HK-2 (cell line): ENCODE measurements at regions not wholly inside any gene's neighbourhood (a gene's known extent, or its start where the extent isn't known, plus 50 kb on each side); places are given as distances from the start of the nearest gene placed in this dataset.

ENCODE experiments used
- DNase-seq: peaks from one replicate; pipeline ENCODE4 v3.0.0-alpha.2; 2018; ENCODE audit not compliant: unreplicated experiment

DNA sequence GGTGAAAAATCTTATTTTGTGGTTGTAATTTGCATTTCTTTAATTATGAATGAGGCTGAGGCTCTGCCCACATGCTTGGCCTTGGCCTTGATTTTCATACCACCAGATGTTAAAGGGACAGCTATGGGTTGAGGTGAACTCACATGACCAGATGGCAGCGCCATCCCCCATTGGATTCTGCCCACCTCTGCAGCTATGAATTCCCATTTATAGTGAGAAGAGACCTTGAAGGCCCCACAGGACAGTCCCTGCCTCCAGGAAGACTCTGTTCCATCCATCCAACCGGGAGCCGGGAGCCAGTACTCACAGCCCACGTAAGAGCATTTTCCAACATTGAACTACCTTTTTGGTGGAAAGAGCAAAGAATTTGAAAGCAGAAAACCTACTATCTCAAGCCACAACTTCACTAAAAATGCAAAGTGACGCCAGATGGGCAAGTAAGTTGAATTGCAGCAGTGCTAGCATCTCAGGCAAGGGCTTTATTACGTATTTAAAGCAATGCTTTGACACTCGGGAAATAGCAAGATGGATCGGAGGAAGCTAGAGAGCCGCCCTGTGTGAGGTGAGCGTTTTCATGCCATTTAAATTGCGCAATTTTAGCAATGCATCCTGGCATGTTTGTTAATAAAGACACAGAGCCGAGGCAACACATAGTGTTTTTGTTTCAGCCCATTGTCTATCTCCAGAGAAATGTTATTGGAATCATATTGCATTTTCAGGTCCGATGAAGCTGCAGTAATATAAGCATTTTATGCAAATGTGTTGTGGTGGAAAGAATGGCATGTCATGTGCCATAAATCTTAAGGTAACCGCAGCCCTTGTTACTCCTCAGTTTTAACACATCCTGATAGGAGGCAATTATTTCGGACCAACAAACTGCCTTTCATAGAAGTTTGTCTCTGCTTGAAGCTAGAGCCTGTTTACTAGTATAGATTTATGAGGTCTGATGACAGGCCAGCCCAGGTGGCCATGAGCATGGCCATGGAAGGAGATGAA is 273.4 kb upstream of the TNRC6C start:
- DNase-seq = no peak

DNA sequence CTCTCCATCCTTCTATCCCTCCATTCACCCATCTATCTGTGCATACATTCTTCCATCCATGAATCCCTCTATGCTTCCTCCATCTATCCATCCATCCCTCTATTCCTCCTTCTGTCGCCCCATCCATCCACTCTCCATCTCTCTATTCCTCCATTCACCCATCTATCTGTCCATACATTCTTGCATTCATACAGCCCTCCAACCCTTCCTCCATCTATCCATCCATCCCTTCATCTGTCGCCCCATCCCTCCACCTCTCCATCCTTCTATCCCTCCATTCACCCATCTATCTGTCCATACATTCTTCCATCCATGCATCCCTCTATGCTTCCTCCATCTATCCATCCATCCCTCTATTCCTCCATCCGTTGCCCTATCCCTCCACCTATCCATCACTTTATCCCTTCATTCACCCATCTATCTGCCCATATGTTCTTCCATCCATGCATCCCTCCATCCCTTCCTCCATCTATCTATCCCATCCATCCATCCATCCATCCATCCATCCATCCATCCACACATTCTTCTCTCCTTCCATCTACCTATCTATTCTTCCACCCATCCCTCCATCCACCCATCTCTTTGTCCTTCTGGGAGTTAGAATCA is 272.5 kb upstream of the TNRC6C start:
- DNase-seq = no peak

- no peak for DNase-seq
These were observed 271.6 kb upstream of the TNRC6C start for GRCh38 chr17:77686903-77687302.

GRCh38 chr17:77687417-77687816 is 271.1 kb upstream of the TNRC6C start:
- no peak for DNase-seq

- DNase-seq = no peak
These were observed 270.6 kb upstream of the TNRC6C start for GRCh38 chr17:77687921-77688320.

GRCh38 chr17:77688369-77688768 is 270.1 kb upstream of the TNRC6C start:
- DNase-seq = no peak

- no peak for DNase-seq
These were observed 268.0 kb upstream of the TNRC6C start for GRCh38 chr17:77690271-77691161.

GRCh38 chr17:77691216-77692085 is 267.1 kb upstream of the TNRC6C start:
- DNase-seq = no peak

GRCh38 chr17:77692571-77693161 is 265.8 kb upstream of the TNRC6C start:
- DNase-seq = no peak

GRCh38 chr17:77693301-77693700 is 265.2 kb upstream of the TNRC6C start:
- DNase-seq = no peak

GRCh38 chr17:77693776-77694175 is 264.7 kb upstream of the TNRC6C start:
- DNase-seq = no peak

DNA sequence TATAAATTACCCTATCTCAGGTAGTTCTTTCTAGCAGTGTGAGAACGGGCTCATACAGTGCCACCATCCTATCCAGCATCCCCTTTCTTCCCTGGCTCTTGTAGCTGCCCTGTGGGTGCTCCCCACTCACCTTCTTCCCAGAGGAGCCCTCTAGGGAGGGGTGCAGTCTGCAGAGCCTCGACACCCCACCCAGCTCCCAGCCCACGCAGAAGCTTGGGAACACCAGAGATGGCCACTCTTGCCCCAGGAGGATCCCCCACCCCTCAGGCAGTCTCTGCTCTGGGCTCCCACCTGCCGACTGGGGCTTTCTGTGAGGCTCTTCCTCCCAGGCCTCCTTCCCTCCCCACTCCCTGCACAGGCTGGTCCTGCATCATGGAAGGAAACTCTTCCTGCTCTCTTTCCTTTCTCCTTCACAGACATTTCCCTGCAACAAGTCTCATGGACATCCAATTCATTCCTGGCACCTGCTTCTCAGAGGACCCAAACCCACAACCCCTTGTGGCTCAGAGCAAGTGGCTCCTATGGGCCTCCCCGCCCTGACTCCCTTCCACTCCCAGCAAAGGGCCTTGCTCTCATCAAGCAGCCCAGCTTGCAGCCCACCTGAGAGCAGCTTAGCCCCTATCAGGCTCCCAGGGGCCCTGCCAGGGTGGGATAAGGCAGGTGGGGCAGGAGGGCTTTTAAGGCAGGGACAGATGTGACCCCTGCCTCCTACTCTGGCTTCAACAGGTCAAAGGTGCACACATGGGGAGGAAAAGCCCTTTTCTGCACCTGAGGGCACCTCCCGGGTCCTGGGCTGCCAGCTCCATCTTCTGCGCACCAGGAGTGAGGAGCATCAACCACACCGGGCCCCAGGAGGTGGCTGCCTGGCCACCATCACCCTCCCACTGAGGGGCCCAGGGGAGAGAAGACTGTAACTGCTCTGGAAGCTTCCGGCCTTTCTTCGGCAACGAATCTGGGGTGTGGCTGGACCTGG is 263.8 kb upstream of the TNRC6C start:
- no peak for DNase-seq

DNA sequence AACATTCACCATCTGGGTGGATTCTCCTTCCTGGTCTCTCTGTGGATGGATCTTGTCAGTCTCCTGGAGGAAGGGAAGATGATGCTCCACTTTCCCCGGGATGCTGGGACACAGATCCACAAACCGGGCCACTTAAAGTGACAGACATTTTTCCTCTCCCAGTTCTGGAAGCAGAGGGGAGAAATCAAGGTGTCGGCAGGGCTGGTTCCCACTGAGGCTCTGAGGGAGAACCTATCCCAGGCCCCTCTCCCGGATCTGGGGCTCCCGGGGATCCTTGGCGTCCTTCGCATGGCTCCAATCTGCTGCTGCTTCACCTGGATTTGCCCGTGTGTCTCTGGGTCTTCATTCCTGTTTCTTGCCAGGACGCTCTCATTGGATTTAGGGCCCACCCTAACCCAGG is 263.1 kb upstream of the TNRC6C start:
- no peak for DNase-seq

- no peak for DNase-seq
These were observed 262.3 kb upstream of the TNRC6C start for GRCh38 chr17:77696151-77696720.

- no peak for DNase-seq
These were observed 261.6 kb upstream of the TNRC6C start for GRCh38 chr17:77696721-77697460.

GRCh38 chr17:77697480-77698400 is 260.8 kb upstream of the TNRC6C start:
- DNase-seq = no peak

- no peak for DNase-seq
These were observed 259.4 kb upstream of the TNRC6C start for GRCh38 chr17:77698903-77699623.
